ENCODE measurements at regions not wholly inside any gene's neighbourhood (a gene's known extent, or its start where the extent isn't known, plus 50 kb on each side); places are given as distances from the start of the nearest gene placed in this dataset.

DNA sequence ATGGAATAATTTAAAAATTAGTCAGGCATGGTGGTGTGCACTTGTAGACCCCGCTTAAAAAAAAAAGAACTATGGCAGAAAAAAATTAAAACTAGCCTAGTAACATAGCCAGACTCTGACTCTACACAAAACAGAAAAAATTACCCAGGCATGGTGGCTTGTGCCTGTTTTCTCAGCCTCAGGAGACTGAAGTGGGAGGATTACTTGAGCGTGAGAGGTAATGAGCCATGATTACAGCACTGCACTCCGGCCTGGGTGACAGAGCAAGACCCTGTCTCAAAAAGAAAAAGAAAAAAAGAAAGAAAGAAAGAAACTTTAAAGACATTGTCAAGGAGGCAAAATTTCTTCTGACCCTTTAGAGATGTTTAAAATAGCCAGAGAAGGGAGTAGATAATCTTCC is 109.0 kb upstream of the TMEM106B start:
- TF ChIP-seq CTCF (IDR thresholded peaks at IDR 0.05) (no peak), POLR2A (IDR thresholded peaks at IDR 0.05) (no peak)

Data from ovary (tissue), 3 donors.